ENCODE measurements at regions not wholly inside any gene's neighbourhood (a gene's known extent, or its start where the extent isn't known, plus 50 kb on each side); places are given as distances from the start of the nearest gene placed in this dataset.

- no peaks in the 10 kb centered on the region for H3K9me3 ChIP-seq
- H3K4me1 ChIP-seq = no peaks in the 10 kb centered on the region
- ATAC-seq = no peak
- no peak overlapping the region for H3K27ac ChIP-seq
- no peak overlapping the region for H3K4me3 ChIP-seq
- DNase-seq = no peak
- in situ Hi-C loops (cut with MboI; ENCODE audit: low sequenced_read_pairs in 4 of 4) = no loop called here
- H3K27me3 ChIP-seq = no peaks in the 10 kb centered on the region
- TF ChIP-seq CTCF (IDR thresholded peaks at IDR 0.05 in 4 of 5, conservative IDR thresholded peaks at IDR 0.05 in 1 of 5) (no peak), POLR2A (IDR thresholded peaks at IDR 0.05) (no peak)
- intact Hi-C loops (cut with DNase I; ENCODE audit: low total_unique reads) = no loop called here
- H3K36me3 ChIP-seq = no peaks in the 10 kb centered on the region
Measured at GRCh38 chr1:239593527-239593926, 207.2 kb downstream of the CHRM3 start.

GRCh38 chr1:239600588-239600987 is 214.2 kb downstream of the CHRM3 start:
- TF ChIP-seq CTCF (IDR thresholded peaks at IDR 0.05 in 4 of 5, conservative IDR thresholded peaks at IDR 0.05 in 1 of 5) (no peak), POLR2A (IDR thresholded peaks at IDR 0.05) (no peak)

GRCh38 chr1:239601108-239601507 is 214.7 kb downstream of the CHRM3 start:
- in situ Hi-C loops (cut with MboI; ENCODE audit: low sequenced_read_pairs in 4 of 4) = no loop called here

More at GRCh38 chr1:239600588-239600987, 214.2 kb downstream of the CHRM3 start:
- Histone ChIP-seq H3K9me3 (no peaks in the 10 kb centered on the region), H3K27ac (no peak overlapping the region), H3K36me3 (no peaks in the 10 kb centered on the region), H3K27me3 (no peaks in the 10 kb centered on the region), H3K4me3 (no peak overlapping the region), H3K4me1 (no peaks in the 10 kb centered on the region)
- in situ Hi-C loops (cut with MboI; ENCODE audit: low sequenced_read_pairs in 4 of 4) = no loop called here
- DNase-seq (no peak), ATAC-seq (no peak)
- intact Hi-C loops (cut with DNase I; ENCODE audit: low total_unique reads) = no loop called here

GRCh38 chr1:239603530-239603929 is 217.2 kb downstream of the CHRM3 start:
- H3K27ac ChIP-seq = no peak overlapping the region
- H3K27me3 ChIP-seq = no peaks in the 10 kb centered on the region
- intact Hi-C loops (cut with DNase I; ENCODE audit: low total_unique reads) = no loop called here
- no peaks in the 10 kb centered on the region for H3K4me1 ChIP-seq
- in situ Hi-C loops (cut with MboI; ENCODE audit: low sequenced_read_pairs in 4 of 4) = no loop called here
- ATAC-seq (no peak), DNase-seq (no peak)
- H3K36me3 ChIP-seq = no peaks in the 10 kb centered on the region
- TF ChIP-seq CTCF (IDR thresholded peaks at IDR 0.05 in 4 of 5, conservative IDR thresholded peaks at IDR 0.05 in 1 of 5) (no peak), POLR2A (IDR thresholded peaks at IDR 0.05) (no peak)
- no peaks in the 10 kb centered on the region for H3K9me3 ChIP-seq
- H3K4me3 ChIP-seq = no peak overlapping the region

More at GRCh38 chr1:239601108-239601507, 214.7 kb downstream of the CHRM3 start:
- ATAC-seq (no peak), DNase-seq (no peak)
- H3K4me1 ChIP-seq = no peaks in the 10 kb centered on the region
- intact Hi-C loops (cut with DNase I; ENCODE audit: low total_unique reads) = no loop called here
- H3K36me3 ChIP-seq = no peaks in the 10 kb centered on the region
- H3K4me3 ChIP-seq = no peak overlapping the region
- H3K9me3 ChIP-seq = no peaks in the 10 kb centered on the region
- no peak for TF ChIP-seq POLR2A (IDR thresholded peaks at IDR 0.05)
- TF ChIP-seq CTCF (IDR thresholded peaks at IDR 0.05 in 4 of 5, conservative IDR thresholded peaks at IDR 0.05 in 1 of 5) = no peak
- no peak overlapping the region for H3K27ac ChIP-seq
- no peaks in the 10 kb centered on the region for H3K27me3 ChIP-seq

- H3K27me3 ChIP-seq = no peaks in the 10 kb centered on the region
- TF ChIP-seq CTCF (IDR thresholded peaks at IDR 0.05 in 4 of 5, conservative IDR thresholded peaks at IDR 0.05 in 1 of 5) (no peak), POLR2A (IDR thresholded peaks at IDR 0.05) (no peak)
- DNase-seq (no peak), ATAC-seq (no peak)
- no peaks in the 10 kb centered on the region for H3K36me3 ChIP-seq
- in situ Hi-C loops (cut with MboI; ENCODE audit: low sequenced_read_pairs in 4 of 4) (no loop called here), intact Hi-C loops (cut with DNase I; ENCODE audit: low total_unique reads) (no loop called here)
- no peak overlapping the region for H3K4me3 ChIP-seq
- no peak overlapping the region for H3K27ac ChIP-seq
- H3K9me3 ChIP-seq = no peaks in the 10 kb centered on the region
- H3K4me1 ChIP-seq = no peaks in the 10 kb centered on the region
Measured at GRCh38 chr1:239606850-239607400, 220.6 kb downstream of the CHRM3 start.

All from gastrocnemius medialis (tissue), 4 donors.